ENCODE measurements at regions not wholly inside any gene's neighbourhood (a gene's known extent, or its start where the extent isn't known, plus 50 kb on each side); places are given as distances from the start of the nearest gene placed in this dataset.

GRCh38 chr17:77372444-77373298, 231.9 kb downstream of the SEC14L1 start (continued):
- peak; percentile 68; the same call in 1 of the 2 replicates for TF ChIP-seq ZNF423 (CRISPR knock-in tag; IDR thresholded peaks at IDR 0.05)
- peak; percentile 76; the same call in 1 of the 2 replicates for TF ChIP-seq HMGXB4 (CRISPR knock-in tag; IDR thresholded peaks at IDR 0.05)
- TF ChIP-seq E2F4 (CRISPR knock-in tag; IDR thresholded peaks at IDR 0.05; ENCODE audit: borderline replicate concordance, low read depth) = no peak
- TF ChIP-seq ZMAT4 (CRISPR knock-in tag; IDR thresholded peaks at IDR 0.05) = no peak
- peak; percentile 67 for TF ChIP-seq NFYB (CRISPR knock-in tag; conservative IDR thresholded peaks at IDR 0.05; ENCODE audit: low read depth)
- peak; percentile 83 for TF ChIP-seq SP1 (CRISPR knock-in tag; conservative IDR thresholded peaks at IDR 0.05)
- no peak for TF ChIP-seq ATF3 (CRISPR knock-in tag; conservative IDR thresholded peaks at IDR 0.05)
- no peak for TF ChIP-seq ZNF671 (CRISPR knock-in tag; IDR thresholded peaks at IDR 0.05)
- TF ChIP-seq ZNF232 (CRISPR knock-in tag; IDR thresholded peaks at IDR 0.05) = no peak
- TF ChIP-seq MAX (CRISPR knock-in tag; IDR thresholded peaks at IDR 0.05) = peak; percentile 77

GRCh38 chr17:77373299-77374169, 232.8 kb downstream of the SEC14L1 start:
- H3K4me3 Mint-ChIP-seq = peak overlapping the region; percentile 94
- H3K9me3 Mint-ChIP-seq = no peaks in the 10 kb centered on the region
- CTCF ChIA-PET = interaction anchor here (0.8 to 4.6 kb wide), 13 partner anchors 9 to 62 kb away, joined by 3 to 45 read pairs (median 4); no protein-coding TSS in a partner anchor
- no peaks in the 10 kb centered on the region for H3K36me3 Mint-ChIP-seq
- peaks cover 72% of the 10 kb centered on the region for H3K4me1 Mint-ChIP-seq
- POLR2A ChIA-PET = interaction anchor here (1.0 to 1.5 kb wide), 3 partner anchors 16 to 57 kb away, joined by 3 to 7 read pairs (median 3); no protein-coding TSS in a partner anchor
- peak overlapping the region; percentile 82; the same call in 1 of the 2 replicates for H3K27ac Mint-ChIP-seq
- peak; percentile 0; the same call in 1 of the 2 replicates for ATAC-seq
- TF ChIP-seq IRF1 (CRISPR knock-in tag; IDR thresholded peaks at IDR 0.05) (peak; percentile 16; the same call in 1 of the 2 replicates), E2F4 (CRISPR knock-in tag; IDR thresholded peaks at IDR 0.05; ENCODE audit: borderline replicate concordance, low read depth) (no peak), FOXP1 (CRISPR knock-in tag; IDR thresholded peaks at IDR 0.05; ENCODE audit: borderline replicate concordance) (peak; percentile 46; the same call in 1 of the 2 replicates), ZNF512 (CRISPR knock-in tag; IDR thresholded peaks at IDR 0.05; ENCODE audit: borderline replicate concordance) (no peak), ZNF219 (CRISPR knock-in tag; IDR thresholded peaks at IDR 0.05; ENCODE audit: borderline replicate concordance) (peak; percentile 43; the same call in 1 of the 2 replicates), JUN (CRISPR knock-in tag; IDR thresholded peaks at IDR 0.05) (peak; percentile 61; the same call in 1 of the 2 replicates), ZNF423 (CRISPR knock-in tag; IDR thresholded peaks at IDR 0.05) (peak; percentile 48), MLX (CRISPR knock-in tag; IDR thresholded peaks at IDR 0.05) (no peak), KAT7 (CRISPR knock-in tag; IDR thresholded peaks at IDR 0.05; ENCODE audit: borderline replicate concordance) (peak; percentile 65; the same call in 1 of the 2 replicates), PREB (CRISPR knock-in tag; IDR thresholded peaks at IDR 0.05; ENCODE audit: borderline replicate concordance) (no peak)
- DNase-seq (ENCODE audit: low spot score) = peak; percentile 51
- H3K27me3 Mint-ChIP-seq (ENCODE audit: low read depth) = no peaks in the 10 kb centered on the region

Measured in WTC11 (cell line).